ENCODE measurements at regions not wholly inside any gene's neighbourhood (a gene's known extent, or its start where the extent isn't known, plus 50 kb on each side); places are given as distances from the start of the nearest gene placed in this dataset.

- no peak for DNase-seq (ENCODE audit: low read depth)
These were observed 482.3 kb downstream of the ANKRD50 start for GRCh38 chr4:124230268-124230667.

- no peak for DNase-seq (ENCODE audit: low read depth)
These were observed 477.8 kb downstream of the ANKRD50 start for GRCh38 chr4:124234771-124235170.

- DNase-seq (ENCODE audit: low read depth): no peak
These were observed 468.7 kb downstream of the ANKRD50 start for GRCh38 chr4:124243671-124244366.

- no peak for DNase-seq (ENCODE audit: low read depth)
These were observed 459.5 kb downstream of the ANKRD50 start for GRCh38 chr4:124253080-124253479.

- DNase-seq (ENCODE audit: low read depth): peak; percentile 36
These were observed 450.0 kb downstream of the ANKRD50 start for GRCh38 chr4:124262211-124263179.

GRCh38 chr4:124265701-124266100 is 446.8 kb downstream of the ANKRD50 start:
- no peak for DNase-seq (ENCODE audit: low read depth)

- DNase-seq (ENCODE audit: low read depth): no peak
These were observed 445.8 kb downstream of the ANKRD50 start for GRCh38 chr4:124266721-124267120.

GRCh38 chr4:124276461-124276860 is 436.1 kb downstream of the ANKRD50 start:
- no peak for DNase-seq (ENCODE audit: low read depth)

- no peak for DNase-seq (ENCODE audit: low read depth)
These were observed 434.8 kb downstream of the ANKRD50 start for GRCh38 chr4:124277691-124278090.

GRCh38 chr4:124278477-124278876 is 434.1 kb downstream of the ANKRD50 start:
- peak; percentile 39 for DNase-seq (ENCODE audit: low read depth)

GRCh38 chr4:124279741-124280140 is 432.8 kb downstream of the ANKRD50 start:
- DNase-seq (ENCODE audit: low read depth): no peak

- no peak for DNase-seq (ENCODE audit: low read depth)
These were observed 430.1 kb downstream of the ANKRD50 start for GRCh38 chr4:124282301-124282898.

GRCh38 chr4:124288706-124289486 is 423.6 kb downstream of the ANKRD50 start:
- no peak for DNase-seq (ENCODE audit: low read depth)

GRCh38 chr4:124290678-124291077 is 421.9 kb downstream of the ANKRD50 start:
- no peak for DNase-seq (ENCODE audit: low read depth)

GRCh38 chr4:124295413-124295812 is 417.1 kb downstream of the ANKRD50 start:
- no peak for DNase-seq (ENCODE audit: low read depth)

GRCh38 chr4:124304941-124305340 is 407.6 kb downstream of the ANKRD50 start:
- DNase-seq (ENCODE audit: low read depth): no peak

- no peak for DNase-seq (ENCODE audit: low read depth)
These were observed 406.2 kb downstream of the ANKRD50 start for GRCh38 chr4:124306352-124306751.

- no peak for DNase-seq (ENCODE audit: low read depth)
These were observed 405.4 kb downstream of the ANKRD50 start for GRCh38 chr4:124307143-124307542.

GRCh38 chr4:124318292-124318691 is 394.2 kb downstream of the ANKRD50 start:
- no peak for DNase-seq (ENCODE audit: low read depth)

GRCh38 chr4:124321364-124321763 is 391.2 kb downstream of the ANKRD50 start:
- DNase-seq (ENCODE audit: low read depth): no peak

GRCh38 chr4:124322234-124323065 is 390.1 kb downstream of the ANKRD50 start:
- DNase-seq (ENCODE audit: low read depth): peak; percentile 9
